HCT116 (cell line): ENCODE measurements at regions not wholly inside any gene's neighbourhood (a gene's known extent, or its start where the extent isn't known, plus 50 kb on each side); places are given as distances from the start of the nearest gene placed in this dataset.

ENCODE experiments used
- ATAC-seq: fragments of 200-7000 bp; cut with Tn5 transposase; 2 replicates; pipeline ENCODE4 v1.9.1; 2020; ENCODE audit warnings: mild to moderate bottlenecking, moderate library complexity
- BruUV-seq: library from RNA; stranded (reverse); fragments of 400-500 nt; replicated peaks from 2 replicates; lab custom pipeline; 2021; lab: Mats Ljungman, UMichigan
- CTCF ChIA-PET: fragments of 300-600 bp; sonication (Branson Sonifier 250); formaldehyde crosslinking; loops from one replicate; lab custom pipeline; 2021; ENCODE audit warnings: antibody characterized with exemption; lab: Charles Lee
- POLR2A ChIA-PET: fragments of 300-600, 350-600 bp; sonication (Branson Sonifier 250); formaldehyde crosslinking; loops from one replicate; lab custom pipeline; 2021; ENCODE audit warnings: antibody characterized with exemption; lab: Charles Lee
- RAD21 ChIA-PET, 2 experiments: fragments of 300-600 bp; sonication (Branson Sonifier 250); formaldehyde crosslinking; loops; one replicate each; lab custom pipeline; 2023; ENCODE audit warnings: low total read pairs in 2 of 2; ENCODE audit not compliant: uncharacterized antibody in 2 of 2, unreplicated experiment in 2 of 2, low non-redundant PET in 1 of 2; lab: Charles Lee
- DNase-seq: peaks from one replicate; pipeline ENCODE4 v3.0.0-alpha.2; 2010; ENCODE audit warnings: low read depth, low spot score
- H2AFZ ChIP-seq: fragments of 200-600 bp; shearing (Covaris generic), sonication (generic); 2 replicates; pipeline ENCODE4 v1.6.1; 2017; ENCODE audit warnings: low read depth, mixed run types, mixed read lengths, antibody characterized with exemption, low read length; ENCODE audit not compliant: poor library complexity, severe bottlenecking
- H3K27ac ChIP-seq: 2 replicates; pipeline ENCODE4 v1.5.1; 2012; ENCODE audit warnings: low read depth, low read length
- H3K27me3 ChIP-seq: fragments of 200-600 bp; sonication (generic); 2 replicates; pipeline ENCODE4 v1.6.1; 2016; ENCODE audit warnings: mixed run types, low read length, mixed read lengths; ENCODE audit not compliant: insufficient read depth
- H3K36me3 ChIP-seq, 2 experiments: fragments of 200-500 bp in 1 of 2; fragments of 200-600 bp in 1 of 2; sonication (Bioruptor generic) in 1 of 2; sonication (generic) in 1 of 2; 2 replicates each; pipeline versions ENCODE4 v1.5.1 to v1.6.1; 2014 to 2016; ENCODE audit warnings: low read length in 2 of 2, inconsistent platforms in 1 of 2, mixed read lengths in 1 of 2, mixed run types in 1 of 2; ENCODE audit not compliant: insufficient read depth in 2 of 2, control insufficient read depth in 1 of 2
- H3K4me1 ChIP-seq, 2 experiments: fragments of 200-600 bp in 1 of 2; sonication (generic) in 1 of 2; 2 replicates each; pipeline versions ENCODE4 v1.5.1 to v1.6.1; 2012 to 2017; ENCODE audit warnings: low read length in 2 of 2, inconsistent platforms in 1 of 2, mild to moderate bottlenecking in 1 of 2, mixed read lengths in 1 of 2, mixed run types in 1 of 2, moderate library complexity in 1 of 2; ENCODE audit not compliant: insufficient read depth in 2 of 2, control insufficient read depth in 1 of 2
- H3K4me2 ChIP-seq: fragments of 200-600 bp; sonication (generic); 2 replicates; pipeline ENCODE4 v1.6.1; 2017; ENCODE audit warnings: mixed run types, low read length, mixed read lengths
- H3K4me3 ChIP-seq, 2 experiments: fragments of 200-600 bp in 1 of 2; sonication (generic) in 1 of 2; replicated peaks in 1 of 2; 2 replicates each; pipeline ENCODE4 v1.5.1; 2011 to 2016; ENCODE audit warnings: low read length in 2 of 2, control low read depth in 1 of 2, low read depth in 1 of 2, mild to moderate bottlenecking in 1 of 2, mixed read lengths in 1 of 2, mixed run types in 1 of 2
- H3K79me2 ChIP-seq: fragments of 200-600 bp; sonication (generic); 2 replicates; pipeline ENCODE4 v1.6.1; 2017; ENCODE audit warnings: mild to moderate bottlenecking, mixed run types, low read length, moderate library complexity, mixed read lengths; ENCODE audit not compliant: insufficient read depth
- H3K9ac ChIP-seq: fragments of 200-600 bp; sonication (generic); 2 replicates; pipeline ENCODE4 v1.6.1; 2016; ENCODE audit warnings: low read length, mixed read lengths
- H3K9me2 ChIP-seq: fragments of 200-600 bp; sonication (generic), shearing (Covaris generic); 2 replicates; pipeline ENCODE4 v1.6.1; 2017; ENCODE audit warnings: mixed run types, mild to moderate bottlenecking, moderate library complexity; ENCODE audit not compliant: insufficient read depth
- H3K9me3 ChIP-seq, 2 experiments: fragments of 200-500 bp in 1 of 2; fragments of 200-600 bp in 1 of 2; sonication (Bioruptor generic) in 1 of 2; sonication (generic) in 1 of 2; 2 replicates each; pipeline ENCODE4 v1.6.1; 2014 to 2017; ENCODE audit warnings: low read length in 2 of 2, mixed read lengths in 2 of 2, inconsistent platforms in 1 of 2, low read depth in 1 of 2, mild to moderate bottlenecking in 1 of 2, mixed run types in 1 of 2, moderate library complexity in 1 of 2; ENCODE audit not compliant: control insufficient read depth in 1 of 2, insufficient read depth in 1 of 2
- H4K20me1 ChIP-seq: fragments of 200-600 bp; sonication (generic), shearing (Covaris generic); 2 replicates; pipeline ENCODE4 v1.6.1; 2017; ENCODE audit warnings: mixed run types, mild to moderate bottlenecking, moderate library complexity; ENCODE audit not compliant: insufficient read depth
- ATF3 ChIP-seq: IDR thresholded peaks from 2 replicates; pipeline ENCODE4 v1.6.1; 2012
- CBX3 ChIP-seq: IDR thresholded peaks from 2 replicates; pipeline ENCODE4 v1.6.1; 2012; ENCODE audit warnings: low read depth
- CEBPB ChIP-seq: IDR thresholded peaks from 2 replicates; pipeline ENCODE4 v1.6.1; 2012; ENCODE audit warnings: low read depth
- CTCF ChIP-seq, 3 experiments: fragments of 200-600 bp in 1 of 3; sonication (generic) in 1 of 3; IDR thresholded peaks in 2 of 3; conservative IDR thresholded peaks in 1 of 3; 2 replicates each; pipeline ENCODE4 v1.5.1; 2012 to 2017; ENCODE audit warnings: low read depth in 2 of 3, low read length in 2 of 3, antibody characterized with exemption in 1 of 3, borderline replicate concordance in 1 of 3, control low read depth in 1 of 3, mild to moderate bottlenecking in 1 of 3, mixed read lengths in 1 of 3, mixed run types in 1 of 3, moderate library complexity in 1 of 3; ENCODE audit not compliant: insufficient read depth in 1 of 3
- EZH2 ChIP-seq: fragments of 200-600 bp; sonication (generic); IDR thresholded peaks from 2 replicates; pipeline ENCODE4 v1.6.1; 2017; ENCODE audit warnings: antibody characterized with exemption, mixed run types
- JUND ChIP-seq: IDR thresholded peaks from 2 replicates; pipeline ENCODE4 v1.6.1; 2012
- REST ChIP-seq: IDR thresholded peaks from 2 replicates; pipeline ENCODE4 v1.6.1; 2012; ENCODE audit warnings: low read depth
- SP1 ChIP-seq: IDR thresholded peaks from 2 replicates; pipeline ENCODE4 v1.6.1; 2012; ENCODE audit warnings: low read depth
- SRF ChIP-seq: IDR thresholded peaks from 2 replicates; pipeline ENCODE4 v1.6.1; 2012; ENCODE audit warnings: low read depth
- ZBTB33 ChIP-seq: IDR thresholded peaks from 2 replicates; pipeline ENCODE4 v1.6.1; 2011; ENCODE audit warnings: mild to moderate bottlenecking, low read length, moderate library complexity; ENCODE audit not compliant: insufficient replicate concordance; ENCODE audit errors: extremely low read depth
- ZNF274 ChIP-seq: fragments of 200-500 bp; sonication (Bioruptor generic); IDR thresholded peaks from 2 replicates; pipeline ENCODE4 v1.6.1; 2014; ENCODE audit warnings: mild to moderate bottlenecking, low read depth, low read length, inconsistent platforms
- intact Hi-C: fragments of 100-400 bp; cut with micrococcal nuclease; formaldehyde crosslinking; loops from 2 replicates; pipeline ENCODE4 v1.10.0; 2022
- TF ChIP-seq, protein P1 (sequence below): IDR thresholded peaks from 2 replicates; pipeline ENCODE4 v1.6.1; 2012

DNA sequence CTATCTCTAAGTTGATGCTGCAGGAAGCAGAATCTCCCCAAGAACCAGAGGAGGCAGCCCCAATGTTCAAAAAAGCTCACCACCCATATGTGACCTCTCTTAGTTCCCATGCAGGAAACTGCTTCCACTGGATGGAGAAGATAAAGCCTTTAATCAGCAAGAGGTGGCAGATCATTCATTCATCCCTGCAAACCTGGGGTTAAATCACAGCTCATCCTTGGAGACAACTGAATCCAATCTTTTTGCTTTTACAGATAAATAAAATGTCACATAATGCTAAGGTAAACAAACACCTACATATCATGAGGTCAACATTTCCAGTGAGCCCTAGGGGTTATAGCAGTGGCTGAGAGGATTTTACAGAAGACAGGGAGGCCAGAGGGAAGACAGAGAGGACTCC is 112.7 kb upstream of the CD93 start (continued):
- no peak for TF ChIP-seq REST
- TF ChIP-seq SRF: no peak
- TF ChIP-seq CTCF (IDR thresholded peaks at IDR 0.05 in 2 of 3, conservative IDR thresholded peaks at IDR 0.05 in 1 of 3; ENCODE audit: borderline replicate concordance in 1 of 3, insufficient read depth in 1 of 3, low read depth in 2 of 3, low read length in 2 of 3): no peak
- TF ChIP-seq ZNF274: no peak
- no peak for TF ChIP-seq EZH2
- TF ChIP-seq, protein P1, sequence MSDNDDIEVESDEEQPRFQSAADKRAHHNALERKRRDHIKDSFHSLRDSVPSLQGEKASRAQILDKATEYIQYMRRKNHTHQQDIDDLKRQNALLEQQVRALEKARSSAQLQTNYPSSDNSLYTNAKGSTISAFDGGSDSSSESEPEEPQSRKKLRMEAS: no peak

DNA sequence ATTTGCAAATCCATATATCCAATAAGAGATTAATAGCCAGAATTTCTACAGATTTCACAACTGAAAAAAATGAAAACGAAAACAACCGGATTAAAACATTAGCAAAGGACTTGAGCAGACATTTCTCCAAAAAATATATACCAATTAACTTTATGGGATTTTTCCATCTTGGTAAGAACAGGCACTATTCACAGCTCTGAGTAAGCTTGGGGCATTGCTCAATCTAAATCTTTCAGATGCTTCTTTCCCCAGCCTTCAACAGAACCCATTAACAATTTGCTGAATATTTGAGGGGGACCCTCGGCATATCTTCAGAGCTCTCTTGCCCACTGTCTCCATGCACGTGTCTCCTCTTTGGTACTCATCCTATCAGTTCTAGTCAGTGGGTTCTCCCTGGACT is 111.7 kb upstream of the CD93 start:
- ATAC-seq: no peak
- ChIA-PET CTCF (interaction anchor here (1.1 to 5.4 kb wide), 2 partner anchors 147 to 506 kb away, joined by 8 to 68 read pairs; no protein-coding TSS in a partner anchor), RAD21 (no interaction called here), POLR2A (interaction anchor here (0.6 kb wide), 1 partner anchor 1895 kb away, joined by 4 read pairs; the partner anchor contains the start of gene XRN2)
- BruUV-seq: no TSS peak
- no peak overlapping the region for H3K4me2 ChIP-seq
- H3K9me3 ChIP-seq: no peaks in the 10 kb centered on the region
- H3K36me3 ChIP-seq: no peaks in the 10 kb centered on the region
- H3K27ac ChIP-seq: no peak overlapping the region
- H3K27me3 ChIP-seq: peaks cover 29% of the 10 kb centered on the region
- no peak overlapping the region for H3K9ac ChIP-seq
- H3K4me1 ChIP-seq: no peaks in the 10 kb centered on the region
- no peaks in the 10 kb centered on the region for H4K20me1 ChIP-seq
- intact Hi-C loops: no loop called here
- no peak overlapping the region for H3K4me3 ChIP-seq
- no peak for DNase-seq
- H3K9me2 ChIP-seq: no peaks in the 10 kb centered on the region
- no peaks in the 10 kb centered on the region for H3K79me2 ChIP-seq
- no peak overlapping the region for H2AFZ ChIP-seq
- TF ChIP-seq CEBPB (no peak), REST (no peak), SP1 (no peak), ATF3 (no peak), SRF (no peak), CBX3 (no peak), ZBTB33 (no peak), JUND (no peak)
